ENCODE measurements at regions not wholly inside any gene's neighbourhood (a gene's known extent, or its start where the extent isn't known, plus 50 kb on each side); places are given as distances from the start of the nearest gene placed in this dataset.

DNA sequence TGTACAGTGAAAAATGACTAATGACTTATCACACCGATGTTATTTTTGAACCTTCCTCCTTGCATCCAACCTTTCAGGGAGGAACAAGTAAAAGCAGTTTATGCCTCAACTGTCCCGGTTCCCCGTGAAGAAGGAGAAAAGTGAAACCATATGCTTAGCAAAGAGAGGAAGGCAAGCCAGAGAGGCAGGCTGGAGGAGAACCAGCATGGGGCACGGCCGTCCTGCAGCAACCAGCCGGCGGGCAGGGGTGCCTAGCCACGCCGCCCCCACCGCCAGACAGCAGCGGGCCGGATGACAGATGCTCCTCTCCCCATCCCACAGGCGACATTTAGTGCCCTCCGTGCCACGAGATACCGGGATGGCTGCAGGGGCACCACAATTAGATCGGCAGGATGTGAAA lies 421.4 kb upstream of the MGMT start:
- no peaks in the 10 kb centered on the region for H3K36me3 ChIP-seq (ENCODE audit: insufficient read depth, low read length)
- H4K20me1 ChIP-seq (ENCODE audit: insufficient read depth): no peaks in the 10 kb centered on the region
- no peaks in the 10 kb centered on the region for H3K79me2 ChIP-seq (replicated peaks; ENCODE audit: insufficient read depth, low read length)
- no peak for TF ChIP-seq MXI1 (conservative IDR thresholded peaks at IDR 0.05; ENCODE audit: poor library complexity, severe bottlenecking)
- no peaks in the 10 kb centered on the region for H3K9me2 ChIP-seq (ENCODE audit: insufficient read depth, low read length)
- H3K4me2 ChIP-seq (ENCODE audit: low read length): no peak overlapping the region
- H3K4me3 ChIP-seq (ENCODE audit: low read length): no peak overlapping the region
- H3F3A ChIP-seq (ENCODE audit: insufficient read depth, low read length, poor library complexity, severe bottlenecking): no peaks in the 10 kb centered on the region
- H3K9ac ChIP-seq (ENCODE audit: low read length): no peak overlapping the region
- no peak overlapping the region for H2AFZ ChIP-seq (ENCODE audit: low read depth, low read length)
- no peak overlapping the region for H3K27ac ChIP-seq (ENCODE audit: low read length)
- peaks cover 5% of the 10 kb centered on the region for H3K27me3 ChIP-seq (ENCODE audit: insufficient read depth, low read depth, low read length)
- no peaks in the 10 kb centered on the region for H3K9me3 ChIP-seq (ENCODE audit: low read length)

DNA sequence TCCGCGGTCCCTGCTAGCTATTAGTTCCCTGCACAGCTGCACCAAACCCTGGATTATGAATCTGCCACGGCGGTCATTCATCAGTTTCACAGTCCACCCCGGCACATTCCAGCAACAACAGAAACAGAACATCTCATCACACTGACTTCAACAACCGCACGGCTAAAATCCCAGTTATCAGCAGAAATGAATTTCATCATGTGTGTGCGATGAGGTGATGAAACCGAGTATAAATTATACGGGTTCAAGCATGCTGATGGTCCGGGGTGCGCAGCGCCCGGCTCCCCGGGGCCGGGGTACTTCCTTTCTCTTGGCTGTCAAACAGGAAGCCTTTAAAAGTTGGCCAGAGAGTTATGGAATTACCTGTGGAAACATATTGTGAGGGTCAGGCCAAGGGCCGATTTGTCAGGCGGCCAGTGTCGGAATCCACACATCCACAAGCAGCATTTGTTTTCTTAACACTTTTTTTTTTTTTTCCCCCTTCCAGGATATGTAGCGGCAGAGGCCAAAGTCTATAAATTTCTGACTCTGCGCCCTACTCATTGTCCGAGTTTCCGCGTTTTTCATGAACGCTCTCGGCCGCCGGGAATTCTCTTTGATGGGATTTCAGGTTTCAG lies 420.9 kb upstream of the MGMT start:
- no peak overlapping the region for H3K27ac ChIP-seq (ENCODE audit: low read length)
- no peaks in the 10 kb centered on the region for H3K9me2 ChIP-seq (ENCODE audit: insufficient read depth, low read length)
- no peaks in the 10 kb centered on the region for H4K20me1 ChIP-seq (ENCODE audit: insufficient read depth)
- H3K27me3 ChIP-seq (ENCODE audit: insufficient read depth, low read depth, low read length): peaks cover under 1% of the 10 kb centered on the region
- no peak overlapping the region for H3K9ac ChIP-seq (ENCODE audit: low read length)
- no peaks in the 10 kb centered on the region for H3F3A ChIP-seq (ENCODE audit: insufficient read depth, low read length, poor library complexity, severe bottlenecking)
- TF ChIP-seq SMC3 (conservative IDR thresholded peaks at IDR 0.05; ENCODE audit: poor library complexity): no peak
- no peak for TF ChIP-seq TAF1 (IDR thresholded peaks at IDR 0.05; ENCODE audit: low read depth)
- TF ChIP-seq, protein P1, sequence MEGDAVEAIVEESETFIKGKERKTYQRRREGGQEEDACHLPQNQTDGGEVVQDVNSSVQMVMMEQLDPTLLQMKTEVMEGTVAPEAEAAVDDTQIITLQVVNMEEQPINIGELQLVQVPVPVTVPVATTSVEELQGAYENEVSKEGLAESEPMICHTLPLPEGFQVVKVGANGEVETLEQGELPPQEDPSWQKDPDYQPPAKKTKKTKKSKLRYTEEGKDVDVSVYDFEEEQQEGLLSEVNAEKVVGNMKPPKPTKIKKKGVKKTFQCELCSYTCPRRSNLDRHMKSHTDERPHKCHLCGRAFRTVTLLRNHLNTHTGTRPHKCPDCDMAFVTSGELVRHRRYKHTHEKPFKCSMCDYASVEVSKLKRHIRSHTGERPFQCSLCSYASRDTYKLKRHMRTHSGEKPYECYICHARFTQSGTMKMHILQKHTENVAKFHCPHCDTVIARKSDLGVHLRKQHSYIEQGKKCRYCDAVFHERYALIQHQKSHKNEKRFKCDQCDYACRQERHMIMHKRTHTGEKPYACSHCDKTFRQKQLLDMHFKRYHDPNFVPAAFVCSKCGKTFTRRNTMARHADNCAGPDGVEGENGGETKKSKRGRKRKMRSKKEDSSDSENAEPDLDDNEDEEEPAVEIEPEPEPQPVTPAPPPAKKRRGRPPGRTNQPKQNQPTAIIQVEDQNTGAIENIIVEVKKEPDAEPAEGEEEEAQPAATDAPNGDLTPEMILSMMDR (IDR thresholded peaks at IDR 0.05; ENCODE audit: poor library complexity, severe bottlenecking): no peak
- H2AFZ ChIP-seq (ENCODE audit: low read depth, low read length): no peak overlapping the region
- H3K4me2 ChIP-seq (ENCODE audit: low read length): no peak overlapping the region
- no peaks in the 10 kb centered on the region for H3K79me2 ChIP-seq (replicated peaks; ENCODE audit: insufficient read depth, low read length)
- no peak overlapping the region for H3K4me3 ChIP-seq (ENCODE audit: low read length)
- no peaks in the 10 kb centered on the region for H3K36me3 ChIP-seq (ENCODE audit: insufficient read depth, low read length)
- H3K9me3 ChIP-seq (ENCODE audit: low read length): no peaks in the 10 kb centered on the region

DNA sequence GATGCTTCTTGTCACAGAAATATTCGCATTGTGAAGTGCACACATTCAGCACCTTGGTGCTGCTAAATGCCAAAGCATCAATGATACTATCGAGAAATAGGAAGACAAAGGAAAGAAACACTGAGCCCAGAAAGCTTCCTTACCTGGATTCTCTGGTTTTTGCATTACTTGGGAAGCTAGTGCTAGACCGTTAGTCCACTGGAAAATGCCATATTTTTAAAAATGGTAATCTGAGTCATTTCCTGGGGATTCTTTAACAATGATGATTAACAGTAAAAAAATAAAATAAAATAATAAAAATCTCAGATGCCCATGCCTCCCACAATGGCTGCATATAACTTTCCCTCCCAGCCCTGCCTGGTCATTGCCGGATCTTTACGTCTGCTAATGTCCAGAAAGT lies 420.1 kb upstream of the MGMT start:
- H4K20me1 ChIP-seq (ENCODE audit: insufficient read depth): no peaks in the 10 kb centered on the region
- H3K9me2 ChIP-seq (ENCODE audit: insufficient read depth, low read length): no peaks in the 10 kb centered on the region
- TF ChIP-seq POLR2AphosphoS5 (IDR thresholded peaks at IDR 0.05) (no peak), EZH2 (IDR thresholded peaks at IDR 0.05; ENCODE audit: borderline replicate concordance, insufficient read depth, low read length, poor library complexity, severe bottlenecking) (no peak), MXI1 (conservative IDR thresholded peaks at IDR 0.05; ENCODE audit: poor library complexity, severe bottlenecking) (no peak), EP300 (conservative IDR thresholded peaks at IDR 0.05; ENCODE audit: poor library complexity, severe bottlenecking) (no peak), SMC3 (conservative IDR thresholded peaks at IDR 0.05; ENCODE audit: poor library complexity) (no peak), TAF1 (IDR thresholded peaks at IDR 0.05; ENCODE audit: low read depth) (no peak), RAD21 (conservative IDR thresholded peaks at IDR 0.05) (no peak)
- TF ChIP-seq, protein P1 (IDR thresholded peaks at IDR 0.05; ENCODE audit: poor library complexity, severe bottlenecking): no peak
- TF ChIP-seq, protein P2, sequence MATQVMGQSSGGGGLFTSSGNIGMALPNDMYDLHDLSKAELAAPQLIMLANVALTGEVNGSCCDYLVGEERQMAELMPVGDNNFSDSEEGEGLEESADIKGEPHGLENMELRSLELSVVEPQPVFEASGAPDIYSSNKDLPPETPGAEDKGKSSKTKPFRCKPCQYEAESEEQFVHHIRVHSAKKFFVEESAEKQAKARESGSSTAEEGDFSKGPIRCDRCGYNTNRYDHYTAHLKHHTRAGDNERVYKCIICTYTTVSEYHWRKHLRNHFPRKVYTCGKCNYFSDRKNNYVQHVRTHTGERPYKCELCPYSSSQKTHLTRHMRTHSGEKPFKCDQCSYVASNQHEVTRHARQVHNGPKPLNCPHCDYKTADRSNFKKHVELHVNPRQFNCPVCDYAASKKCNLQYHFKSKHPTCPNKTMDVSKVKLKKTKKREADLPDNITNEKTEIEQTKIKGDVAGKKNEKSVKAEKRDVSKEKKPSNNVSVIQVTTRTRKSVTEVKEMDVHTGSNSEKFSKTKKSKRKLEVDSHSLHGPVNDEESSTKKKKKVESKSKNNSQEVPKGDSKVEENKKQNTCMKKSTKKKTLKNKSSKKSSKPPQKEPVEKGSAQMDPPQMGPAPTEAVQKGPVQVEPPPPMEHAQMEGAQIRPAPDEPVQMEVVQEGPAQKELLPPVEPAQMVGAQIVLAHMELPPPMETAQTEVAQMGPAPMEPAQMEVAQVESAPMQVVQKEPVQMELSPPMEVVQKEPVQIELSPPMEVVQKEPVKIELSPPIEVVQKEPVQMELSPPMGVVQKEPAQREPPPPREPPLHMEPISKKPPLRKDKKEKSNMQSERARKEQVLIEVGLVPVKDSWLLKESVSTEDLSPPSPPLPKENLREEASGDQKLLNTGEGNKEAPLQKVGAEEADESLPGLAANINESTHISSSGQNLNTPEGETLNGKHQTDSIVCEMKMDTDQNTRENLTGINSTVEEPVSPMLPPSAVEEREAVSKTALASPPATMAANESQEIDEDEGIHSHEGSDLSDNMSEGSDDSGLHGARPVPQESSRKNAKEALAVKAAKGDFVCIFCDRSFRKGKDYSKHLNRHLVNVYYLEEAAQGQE (IDR thresholded peaks at IDR 0.05; ENCODE audit: borderline replicate concordance): no peak
- no peaks in the 10 kb centered on the region for H3K79me2 ChIP-seq (replicated peaks; ENCODE audit: insufficient read depth, low read length)
- no peaks in the 10 kb centered on the region for H3K36me3 ChIP-seq (ENCODE audit: insufficient read depth, low read length)
- no peaks in the 10 kb centered on the region for H3K9me3 ChIP-seq (ENCODE audit: low read length)
- no peaks in the 10 kb centered on the region for H3F3A ChIP-seq (ENCODE audit: insufficient read depth, low read length, poor library complexity, severe bottlenecking)
- no peak overlapping the region for H3K9ac ChIP-seq (ENCODE audit: low read length)
- no peak overlapping the region for H3K4me3 ChIP-seq (ENCODE audit: low read length)
- no peaks in the 10 kb centered on the region for H3K27me3 ChIP-seq (ENCODE audit: insufficient read depth, low read depth, low read length)
- no peak overlapping the region for H3K4me2 ChIP-seq (ENCODE audit: low read length)
- H2AFZ ChIP-seq (ENCODE audit: low read depth, low read length): no peak overlapping the region
- H3K27ac ChIP-seq (ENCODE audit: low read length): no peak overlapping the region
